HL-60 (cell line): ENCODE measurements at regions not wholly inside any gene's neighbourhood (a gene's known extent, or its start where the extent isn't known, plus 50 kb on each side); places are given as distances from the start of the nearest gene placed in this dataset.

Experiments used
- CTCF ChIP-seq: IDR thresholded peaks from one replicate; pipeline ENCODE4 v1.5.1; 2011; ENCODE audit warnings: low read length, control low read depth, inconsistent platforms; ENCODE audit not compliant: insufficient read depth
- POLR2AphosphoS5 ChIP-seq: IDR thresholded peaks from 2 replicates; pipeline ENCODE4 v1.6.1; 2012; ENCODE audit warnings: low read depth
- REST ChIP-seq: IDR thresholded peaks from 2 replicates; pipeline ENCODE4 v1.6.1; 2012; ENCODE audit warnings: low read depth; ENCODE audit not compliant: insufficient replicate concordance
- SPI1 ChIP-seq: IDR thresholded peaks from 2 replicates; pipeline ENCODE4 v1.6.1; 2012; ENCODE audit warnings: low read depth, mild to moderate bottlenecking, borderline replicate concordance

- TF ChIP-seq CTCF: no peak
- TF ChIP-seq POLR2AphosphoS5: no peak
- no peak for TF ChIP-seq REST
- no peak for TF ChIP-seq SPI1
Measured at GRCh38 chr2:211149731-211150130, 593.3 kb downstream of the CPS1 start.
